HEK293 (cell line): ENCODE measurements at regions not wholly inside any gene's neighbourhood (a gene's known extent, or its start where the extent isn't known, plus 50 kb on each side); places are given as distances from the start of the nearest gene placed in this dataset.

Experiments
- CTCF ChIA-PET: fragments of 350-600 bp; formaldehyde crosslinking; extraction: SDS; loops from one replicate; lab custom pipeline; 2021; ENCODE audit warnings: antibody characterized with exemption; lab: Yijun Ruan, JAX
- POLR2A ChIA-PET: fragments of 300-600 bp; formaldehyde crosslinking; extraction: SDS; loops from one replicate; lab custom pipeline; 2020; ENCODE audit warnings: antibody characterized with exemption, inconsistent platforms; lab: Yijun Ruan, JAX
- H3K27ac ChIP-seq: fragments of 200-500 bp; sonication (Bioruptor generic); 2 replicates; pipeline ENCODE4 v1.5.1; 2014; ENCODE audit warnings: low read depth, low read length, control low read depth, inconsistent platforms; ENCODE audit errors: extremely low read depth
- H3K36me3 ChIP-seq, 2 experiments: fragments of 200-500 bp in 1 of 2; sonication (Bioruptor generic) in 1 of 2; 1 replicate in 1 of 2; 2 replicates in 1 of 2; pipeline ENCODE4 v1.5.1; 2014 to 2017; ENCODE audit warnings: inconsistent platforms in 2 of 2, low read length in 2 of 2; ENCODE audit not compliant: control insufficient read depth in 2 of 2, insufficient read depth in 1 of 2
- H3K4me1 ChIP-seq: fragments of 200-500 bp; sonication (Bioruptor generic); 2 replicates; pipeline ENCODE4 v1.5.1; 2014; ENCODE audit warnings: mild to moderate bottlenecking, low read length, inconsistent platforms; ENCODE audit not compliant: control insufficient read depth, insufficient read depth
- H3K4me3 ChIP-seq: 2 replicates; pipeline ENCODE4 v1.5.1; 2011; ENCODE audit warnings: low read depth, mild to moderate bottlenecking, control low read depth, low read length, moderate library complexity
- H3K9me3 ChIP-seq: fragments of 200-500 bp; sonication (Bioruptor generic); 2 replicates; pipeline ENCODE4 v1.5.1; 2014; ENCODE audit warnings: low read depth, low read length, inconsistent platforms; ENCODE audit not compliant: control insufficient read depth, insufficient read depth
- EGR2 ChIP-seq: fragments of 450-650 bp; formaldehyde crosslinking; IDR thresholded peaks from 2 replicates; pipeline ENCODE4 v1.5.1; 2016; ENCODE audit warnings: low read depth, missing biosample characterization, missing genetic modification characterization
- MEIS1 ChIP-seq: sonication (generic); formaldehyde crosslinking; IDR thresholded peaks from 2 replicates; pipeline ENCODE4 v1.8.1; 2022; ENCODE audit warnings: missing genetic modification reagents, mild to moderate bottlenecking, borderline replicate concordance
- OSR2 ChIP-seq: fragments of 450-650 bp; formaldehyde crosslinking; IDR thresholded peaks from 2 replicates; pipeline ENCODE4 v1.5.1; 2016; ENCODE audit warnings: missing biosample characterization, missing genetic modification characterization
- RBAK ChIP-seq: fragments of 450-650 bp; formaldehyde crosslinking; IDR thresholded peaks from 2 replicates; pipeline ENCODE4 v1.5.1; 2016; ENCODE audit warnings: missing biosample characterization, missing genetic modification characterization
- TCF7L2 ChIP-seq: IDR thresholded peaks from 2 replicates; pipeline ENCODE4 v1.6.1; 2011; ENCODE audit warnings: low read depth, mild to moderate bottlenecking, inconsistent platforms, low read length, moderate library complexity, borderline replicate concordance
- YY2 ChIP-seq: fragments of 450-650 bp; formaldehyde crosslinking; IDR thresholded peaks from 2 replicates; pipeline ENCODE4 v1.5.1; 2016; ENCODE audit warnings: missing biosample characterization, missing genetic modification characterization
- ZBTB17 ChIP-seq: fragments of 450-650 bp; formaldehyde crosslinking; IDR thresholded peaks from 2 replicates; pipeline ENCODE4 v1.5.1; 2016; ENCODE audit warnings: missing biosample characterization, missing genetic modification characterization
- ZEB2 ChIP-seq: fragments of 450-650 bp; formaldehyde crosslinking; IDR thresholded peaks from 2 replicates; pipeline ENCODE4 v1.5.1; 2016; ENCODE audit warnings: missing biosample characterization, missing genetic modification characterization
- ZFP37 ChIP-seq: fragments of 450-650 bp; formaldehyde crosslinking; IDR thresholded peaks from 2 replicates; pipeline ENCODE4 v1.5.1; 2016; ENCODE audit warnings: missing biosample characterization, missing genetic modification characterization
- ZFP69B ChIP-seq: fragments of 450-650 bp; formaldehyde crosslinking; IDR thresholded peaks from 2 replicates; pipeline ENCODE4 v1.5.1; 2016; ENCODE audit warnings: missing biosample characterization, missing genetic modification characterization
- ZNF169 ChIP-seq: fragments of 450-650 bp; formaldehyde crosslinking; IDR thresholded peaks from 2 replicates; pipeline ENCODE4 v1.5.1; 2016; ENCODE audit warnings: missing biosample characterization, missing genetic modification characterization
- ZNF184 ChIP-seq: fragments of 450-650 bp; IDR thresholded peaks from 2 replicates; pipeline ENCODE4 v1.5.1; 2018; ENCODE audit warnings: missing biosample characterization, mild to moderate bottlenecking, missing genetic modification characterization
- ZNF19 ChIP-seq: fragments of 450-650 bp; formaldehyde crosslinking; IDR thresholded peaks from 2 replicates; pipeline ENCODE4; 2016; ENCODE audit warnings: missing biosample characterization, missing genetic modification characterization, low read depth
- ZNF585B ChIP-seq: fragments of 450-650 bp; formaldehyde crosslinking; IDR thresholded peaks from 2 replicates; pipeline ENCODE4 v1.5.1; 2016; ENCODE audit warnings: missing biosample characterization, missing genetic modification characterization
- ZNF621 ChIP-seq: fragments of 450-650 bp; formaldehyde crosslinking; IDR thresholded peaks from 2 replicates; pipeline ENCODE4 v1.5.1; 2017; ENCODE audit warnings: missing biosample characterization, missing genetic modification characterization
- ZNF623 ChIP-seq: fragments of 450-650 bp; formaldehyde crosslinking; IDR thresholded peaks from 2 replicates; pipeline ENCODE4 v1.5.1; 2016; ENCODE audit warnings: missing biosample characterization, missing genetic modification characterization
- ZNF776 ChIP-seq: fragments of 450-650 bp; formaldehyde crosslinking; IDR thresholded peaks from 2 replicates; pipeline ENCODE4 v1.5.0; 2017; ENCODE audit warnings: missing biosample characterization, missing genetic modification characterization, borderline replicate concordance
- ZNF792 ChIP-seq: fragments of 450-650 bp; formaldehyde crosslinking; IDR thresholded peaks from 2 replicates; pipeline ENCODE4 v1.5.1; 2016; ENCODE audit warnings: missing biosample characterization, missing genetic modification characterization
- TF ChIP-seq, protein P1 (sequence below): fragments of 450-650 bp; formaldehyde crosslinking; IDR thresholded peaks from 2 replicates; pipeline ENCODE4 v1.5.1; 2016; ENCODE audit warnings: missing biosample characterization, missing genetic modification characterization
- TF ChIP-seq, protein P2 (sequence below): fragments of 450-650 bp; IDR thresholded peaks from 2 replicates; pipeline ENCODE4 v1.5.1; 2018; ENCODE audit warnings: missing biosample characterization, mild to moderate bottlenecking, missing genetic modification characterization
- TF ChIP-seq, protein P3 (sequence below): fragments of 450-650 bp; formaldehyde crosslinking; IDR thresholded peaks from 2 replicates; pipeline ENCODE4 v1.5.1; 2017; ENCODE audit warnings: missing biosample characterization, missing genetic modification characterization
- TF ChIP-seq, protein P4 (sequence below): fragments of 450-650 bp; formaldehyde crosslinking; IDR thresholded peaks from 2 replicates; pipeline ENCODE4 v1.5.1; 2017; ENCODE audit warnings: missing biosample characterization, missing genetic modification characterization

DNA sequence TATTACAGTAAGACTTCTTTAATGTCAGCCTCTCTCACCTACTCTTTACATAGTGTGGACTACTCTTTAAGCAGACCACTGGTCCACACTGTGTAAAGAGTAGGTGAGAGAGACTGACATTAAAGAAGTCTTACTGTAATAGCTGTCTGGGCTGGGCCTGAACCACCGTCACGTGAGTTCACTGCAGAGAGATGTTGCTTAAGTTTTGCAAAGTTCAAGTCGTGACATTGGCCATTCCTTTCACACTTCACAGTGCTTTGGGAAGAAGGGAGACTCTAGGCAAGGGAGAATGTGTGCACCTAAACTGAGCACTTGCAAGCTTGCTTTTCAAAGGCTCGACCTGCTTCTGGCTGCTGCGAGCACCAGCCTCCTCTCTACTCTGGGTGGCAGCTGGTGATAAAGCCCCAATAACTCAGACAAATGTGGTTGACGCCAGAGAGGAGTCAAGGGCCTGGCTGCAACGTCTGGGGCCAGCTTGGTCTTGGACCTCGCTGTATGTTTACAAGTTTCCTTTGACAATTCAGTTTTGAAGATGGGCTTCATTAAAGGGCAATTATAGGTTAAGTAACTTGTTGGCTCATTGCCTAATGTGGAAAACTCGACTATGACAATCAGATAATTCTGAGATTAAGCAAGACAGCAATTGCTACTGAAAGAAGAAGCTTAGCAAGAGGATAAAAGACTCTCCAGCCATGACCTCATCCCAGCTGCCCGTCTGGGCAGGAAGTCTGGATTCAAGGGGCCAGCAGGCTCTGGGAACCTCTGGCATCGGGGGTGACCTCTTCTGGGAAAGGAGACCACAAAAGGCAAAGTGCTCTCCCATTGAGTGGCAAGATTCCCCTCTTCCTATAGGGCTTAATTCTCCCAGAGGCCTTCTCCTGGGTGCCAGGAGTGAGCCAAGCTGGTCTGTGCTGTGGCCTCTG is 242.1 kb upstream of the TLE3 start:
- H3K9me3 ChIP-seq = no peaks in the 10 kb centered on the region
- peak overlapping the region; percentile 22; the same call in 1 of the 2 replicates for H3K27ac ChIP-seq
- no peaks in the 10 kb centered on the region for H3K36me3 ChIP-seq
- H3K4me1 ChIP-seq = peaks cover 9% of the 10 kb centered on the region
- CTCF ChIA-PET = interaction anchor here (0.5 to 2.5 kb wide), 6 partner anchors 13 to 612 kb away, joined by 3 to 9 read pairs (median 4); no protein-coding TSS in a partner anchor
- POLR2A ChIA-PET = interaction anchor here (0.6 to 1.8 kb wide), 9 partner anchors 12 to 247 kb away, joined by 3 to 13 read pairs (median 4); partner anchors contain the start of gene TLE3
- H3K4me3 ChIP-seq = no peak overlapping the region
- TF ChIP-seq EGR2 (tag by site-specific recombination) (no peak), ZNF19 (no peak), ZBTB17 (no peak), ZEB2 (tag by site-specific recombination) (0 out of 2 replicates have a peak, but pooled peaks have one; percentile 26), RBAK (tag by site-specific recombination) (no peak), TCF7L2 (peak; percentile 59; the same call in 1 of the 2 replicates), OSR2 (tag by site-specific recombination) (peak; percentile 49; the same call in 1 of the 2 replicates), ZFP69B (tag by site-specific recombination) (no peak), YY2 (tag by site-specific recombination) (no peak), ZNF623 (tag by site-specific recombination) (no peak), ZFP37 (no peak), ZNF585B (tag by site-specific recombination) (no peak), ZNF184 (tag by site-specific recombination) (no peak), ZNF792 (tag by site-specific recombination) (no peak), MEIS1 (CRISPR knock-in tag) (no peak), ZNF621 (no peak), ZNF169 (tag by site-specific recombination) (no peak), ZNF776 (tag by site-specific recombination) (no peak)
- TF ChIP-seq, protein P1, sequence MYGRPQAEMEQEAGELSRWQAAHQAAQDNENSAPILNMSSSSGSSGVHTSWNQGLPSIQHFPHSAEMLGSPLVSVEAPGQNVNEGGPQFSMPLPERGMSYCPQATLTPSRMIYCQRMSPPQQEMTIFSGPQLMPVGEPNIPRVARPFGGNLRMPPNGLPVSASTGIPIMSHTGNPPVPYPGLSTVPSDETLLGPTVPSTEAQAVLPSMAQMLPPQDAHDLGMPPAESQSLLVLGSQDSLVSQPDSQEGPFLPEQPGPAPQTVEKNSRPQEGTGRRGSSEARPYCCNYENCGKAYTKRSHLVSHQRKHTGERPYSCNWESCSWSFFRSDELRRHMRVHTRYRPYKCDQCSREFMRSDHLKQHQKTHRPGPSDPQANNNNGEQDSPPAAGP (tag by site-specific recombination) = no peak
- TF ChIP-seq, protein P2, sequence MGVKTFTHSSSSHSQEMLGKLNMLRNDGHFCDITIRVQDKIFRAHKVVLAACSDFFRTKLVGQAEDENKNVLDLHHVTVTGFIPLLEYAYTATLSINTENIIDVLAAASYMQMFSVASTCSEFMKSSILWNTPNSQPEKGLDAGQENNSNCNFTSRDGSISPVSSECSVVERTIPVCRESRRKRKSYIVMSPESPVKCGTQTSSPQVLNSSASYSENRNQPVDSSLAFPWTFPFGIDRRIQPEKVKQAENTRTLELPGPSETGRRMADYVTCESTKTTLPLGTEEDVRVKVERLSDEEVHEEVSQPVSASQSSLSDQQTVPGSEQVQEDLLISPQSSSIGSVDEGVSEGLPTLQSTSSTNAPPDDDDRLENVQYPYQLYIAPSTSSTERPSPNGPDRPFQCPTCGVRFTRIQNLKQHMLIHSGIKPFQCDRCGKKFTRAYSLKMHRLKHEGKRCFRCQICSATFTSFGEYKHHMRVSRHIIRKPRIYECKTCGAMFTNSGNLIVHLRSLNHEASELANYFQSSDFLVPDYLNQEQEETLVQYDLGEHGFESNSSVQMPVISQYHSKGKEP = no peak
- TF ChIP-seq, protein P3, sequence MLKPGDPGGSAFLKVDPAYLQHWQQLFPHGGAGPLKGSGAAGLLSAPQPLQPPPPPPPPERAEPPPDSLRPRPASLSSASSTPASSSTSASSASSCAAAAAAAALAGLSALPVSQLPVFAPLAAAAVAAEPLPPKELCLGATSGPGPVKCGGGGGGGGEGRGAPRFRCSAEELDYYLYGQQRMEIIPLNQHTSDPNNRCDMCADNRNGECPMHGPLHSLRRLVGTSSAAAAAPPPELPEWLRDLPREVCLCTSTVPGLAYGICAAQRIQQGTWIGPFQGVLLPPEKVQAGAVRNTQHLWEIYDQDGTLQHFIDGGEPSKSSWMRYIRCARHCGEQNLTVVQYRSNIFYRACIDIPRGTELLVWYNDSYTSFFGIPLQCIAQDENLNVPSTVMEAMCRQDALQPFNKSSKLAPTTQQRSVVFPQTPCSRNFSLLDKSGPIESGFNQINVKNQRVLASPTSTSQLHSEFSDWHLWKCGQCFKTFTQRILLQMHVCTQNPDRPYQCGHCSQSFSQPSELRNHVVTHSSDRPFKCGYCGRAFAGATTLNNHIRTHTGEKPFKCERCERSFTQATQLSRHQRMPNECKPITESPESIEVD (tag by site-specific recombination) = peak; percentile 19; the same call in 1 of the 2 replicates
- TF ChIP-seq, protein P4, sequence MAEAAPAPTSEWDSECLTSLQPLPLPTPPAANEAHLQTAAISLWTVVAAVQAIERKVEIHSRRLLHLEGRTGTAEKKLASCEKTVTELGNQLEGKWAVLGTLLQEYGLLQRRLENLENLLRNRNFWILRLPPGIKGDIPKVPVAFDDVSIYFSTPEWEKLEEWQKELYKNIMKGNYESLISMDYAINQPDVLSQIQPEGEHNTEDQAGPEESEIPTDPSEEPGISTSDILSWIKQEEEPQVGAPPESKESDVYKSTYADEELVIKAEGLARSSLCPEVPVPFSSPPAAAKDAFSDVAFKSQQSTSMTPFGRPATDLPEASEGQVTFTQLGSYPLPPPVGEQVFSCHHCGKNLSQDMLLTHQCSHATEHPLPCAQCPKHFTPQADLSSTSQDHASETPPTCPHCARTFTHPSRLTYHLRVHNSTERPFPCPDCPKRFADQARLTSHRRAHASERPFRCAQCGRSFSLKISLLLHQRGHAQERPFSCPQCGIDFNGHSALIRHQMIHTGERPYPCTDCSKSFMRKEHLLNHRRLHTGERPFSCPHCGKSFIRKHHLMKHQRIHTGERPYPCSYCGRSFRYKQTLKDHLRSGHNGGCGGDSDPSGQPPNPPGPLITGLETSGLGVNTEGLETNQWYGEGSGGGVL (tag by site-specific recombination) = no peak
